H1 (cell line): ENCODE measurements at regions not wholly inside any gene's neighbourhood (a gene's known extent, or its start where the extent isn't known, plus 50 kb on each side); places are given as distances from the start of the nearest gene placed in this dataset.

Source experiments
- KDM4A ChIP-seq: IDR thresholded peaks from one replicate; pipeline ENCODE4 v1.7.1; 2012; ENCODE audit warnings: low read depth, mild to moderate bottlenecking, moderate library complexity, low read length, inconsistent platforms; ENCODE audit not compliant: severe bottlenecking
- TF ChIP-seq, protein P1 (sequence below): IDR thresholded peaks from 2 replicates; pipeline ENCODE4 v1.6.1; 2012; ENCODE audit warnings: inconsistent platforms

DNA sequence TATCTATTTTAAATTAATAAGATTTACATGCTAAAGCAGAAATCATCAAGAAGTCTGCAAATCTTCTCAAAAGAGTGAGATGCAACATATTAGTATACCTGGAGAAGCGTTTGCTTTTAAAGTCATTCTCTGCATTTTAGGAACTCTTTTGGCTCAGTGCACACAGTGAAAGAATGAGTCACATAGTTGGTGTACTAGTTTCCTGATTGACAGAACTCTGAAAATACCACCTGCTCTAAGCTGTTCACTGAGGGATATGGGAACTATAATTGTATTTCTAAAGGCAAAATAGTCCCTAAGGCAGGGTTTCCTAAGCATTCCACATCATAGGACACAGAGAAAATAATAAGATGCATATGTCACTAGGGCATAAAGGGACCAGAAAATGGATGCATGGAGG, 838.5 kb downstream of the DIPK2A start (continued):
- TF ChIP-seq KDM4A = no peak
- TF ChIP-seq, protein P1, sequence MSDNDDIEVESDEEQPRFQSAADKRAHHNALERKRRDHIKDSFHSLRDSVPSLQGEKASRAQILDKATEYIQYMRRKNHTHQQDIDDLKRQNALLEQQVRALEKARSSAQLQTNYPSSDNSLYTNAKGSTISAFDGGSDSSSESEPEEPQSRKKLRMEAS = no peak
